HG03175 (cell line): ENCODE measurements at regions not wholly inside any gene's neighbourhood (a gene's known extent, or its start where the extent isn't known, plus 50 kb on each side); places are given as distances from the start of the nearest gene placed in this dataset.
"Not testable (repeated sequence)": the region's sequence is repeated elsewhere in the genome, so short reads cannot be mapped to it uniquely, and the experiment has no call there.

Experiments
- ATAC-seq: cut with Tn5 transposase; IDR thresholded peaks from one replicate; pipeline ENCODE4 v1.9.1; 2021; ENCODE audit warnings: mild to moderate bottlenecking, moderate library complexity; ENCODE audit not compliant: unreplicated experiment

GRCh38 chr6:130603391-130603790 is 223.8 kb upstream of the SMLR1 start:
- ATAC-seq, result no peak

- ATAC-seq, result no peak
These were observed 222.3 kb upstream of the SMLR1 start for GRCh38 chr6:130604841-130605399.

- ATAC-seq, result no peak
These were observed 216.9 kb upstream of the SMLR1 start for GRCh38 chr6:130610303-130610702.

GRCh38 chr6:130611366-130611765 is 215.8 kb upstream of the SMLR1 start:
- ATAC-seq, result no peak

- no peak for ATAC-seq
These were observed 214.0 kb upstream of the SMLR1 start for GRCh38 chr6:130613176-130613575.

GRCh38 chr6:130615816-130616215 is 211.4 kb upstream of the SMLR1 start:
- no peak for ATAC-seq

- no peak for ATAC-seq
These were observed 209.5 kb upstream of the SMLR1 start for GRCh38 chr6:130617658-130618057.

GRCh38 chr6:130618806-130619205 is 208.4 kb upstream of the SMLR1 start:
- not testable (repeated sequence) for ATAC-seq

GRCh38 chr6:130620338-130620781 is 206.8 kb upstream of the SMLR1 start:
- ATAC-seq, result no peak

GRCh38 chr6:130622142-130622541 is 205.1 kb upstream of the SMLR1 start:
- no peak for ATAC-seq

- no peak for ATAC-seq
These were observed 203.2 kb upstream of the SMLR1 start for GRCh38 chr6:130624046-130624445.

GRCh38 chr6:130625825-130626527 is 201.2 kb upstream of the SMLR1 start:
- ATAC-seq, result peak; percentile 76

- ATAC-seq, result no peak
These were observed 198.3 kb upstream of the SMLR1 start for GRCh38 chr6:130628862-130629261.

- ATAC-seq, result no peak
These were observed 197.6 kb upstream of the SMLR1 start for GRCh38 chr6:130629640-130630039.

- no peak for ATAC-seq
These were observed 194.9 kb upstream of the SMLR1 start for GRCh38 chr6:130632277-130632676.

GRCh38 chr6:130632897-130633296 is 194.3 kb upstream of the SMLR1 start:
- no peak for ATAC-seq

GRCh38 chr6:130643361-130643760 is 183.8 kb upstream of the SMLR1 start:
- ATAC-seq, result no peak

- ATAC-seq, result no peak
These were observed 183.0 kb upstream of the SMLR1 start for GRCh38 chr6:130644175-130644574.

GRCh38 chr6:130644769-130645168 is 182.4 kb upstream of the SMLR1 start:
- not testable (repeated sequence) for ATAC-seq

- no peak for ATAC-seq
These were observed 180.0 kb upstream of the SMLR1 start for GRCh38 chr6:130647246-130647645.

GRCh38 chr6:130655586-130655985 is 171.6 kb upstream of the SMLR1 start:
- ATAC-seq, result no peak

- no peak for ATAC-seq
These were observed 166.1 kb upstream of the SMLR1 start for GRCh38 chr6:130661077-130661476.

- ATAC-seq, result no peak
These were observed 160.4 kb upstream of the SMLR1 start for GRCh38 chr6:130666786-130667185.
